Right ventricle myocardium superior (tissue), 1 donor: ENCODE measurements at regions not wholly inside any gene's neighbourhood (a gene's known extent, or its start where the extent isn't known, plus 50 kb on each side); places are given as distances from the start of the nearest gene placed in this dataset.
A peak's percentile ranks its signal among the peaks of the same experiment; 100 is the strongest.
"Not testable (repeated sequence)": the region's sequence is repeated elsewhere in the genome, so short reads cannot be mapped to it uniquely, and the experiment has no call there.

Source experiments
- ATAC-seq: fragments of 200-7000 bp; cut with Tn5 transposase; one replicate; pipeline ENCODE4 v1.9.1; 2020; ENCODE audit warnings: mild to moderate bottlenecking; ENCODE audit not compliant: poor library complexity
- DNase-seq: peaks from one replicate; pipeline ENCODE4 v3.0.0-alpha.2; 2020
- intact Hi-C: fragments of 100-400 bp; cut with DNase I; formaldehyde crosslinking; loops from one replicate; pipeline ENCODE4 v1.11.2; 2022
- donor health status: DM: no; HTN: yes; CAD: no; lungs with severe emphysema.

DNA sequence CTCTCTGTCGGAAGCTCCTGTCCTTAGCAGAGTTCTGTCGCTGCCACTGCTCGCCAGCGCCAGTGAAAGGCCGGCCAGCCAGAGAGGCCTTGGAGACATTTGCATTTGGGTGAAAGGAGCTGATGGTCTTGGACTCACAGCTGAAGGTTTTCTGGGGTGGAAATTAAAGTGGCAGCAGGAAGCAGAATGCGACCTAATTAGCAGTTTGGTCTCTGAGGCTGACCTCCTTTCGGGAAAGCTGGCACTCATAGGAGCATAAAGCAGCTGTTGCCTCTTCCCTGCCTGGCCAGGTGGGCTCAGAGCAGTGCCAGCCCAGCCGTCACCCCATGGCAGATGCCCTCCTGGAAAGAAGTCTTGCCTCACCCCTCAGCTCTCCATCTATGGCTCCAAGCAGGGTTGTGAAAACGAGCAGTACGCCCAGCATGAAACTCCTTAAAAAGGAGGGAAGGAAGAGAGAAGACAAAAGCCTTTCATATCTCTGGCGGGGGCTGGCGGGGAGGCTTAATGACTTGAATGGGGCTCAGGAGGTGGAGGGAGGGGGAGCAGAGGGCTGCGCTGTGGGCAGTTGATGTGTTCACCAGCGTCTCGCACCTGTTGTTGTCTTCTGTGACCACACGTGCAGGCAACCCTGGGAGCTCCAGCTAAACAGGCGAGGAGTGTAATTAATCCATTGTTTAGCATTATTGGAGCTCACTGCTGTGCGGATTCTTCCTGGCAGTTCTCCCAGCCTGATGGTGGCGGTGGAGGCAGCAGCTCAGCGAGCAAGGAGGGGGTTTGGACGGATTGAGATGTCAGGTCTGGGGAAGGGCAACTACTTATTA, 264.0 kb downstream of the MID1IP1 start:
- DNase-seq (no peak), ATAC-seq (no peak)
- intact Hi-C loops = no loop called here

DNA sequence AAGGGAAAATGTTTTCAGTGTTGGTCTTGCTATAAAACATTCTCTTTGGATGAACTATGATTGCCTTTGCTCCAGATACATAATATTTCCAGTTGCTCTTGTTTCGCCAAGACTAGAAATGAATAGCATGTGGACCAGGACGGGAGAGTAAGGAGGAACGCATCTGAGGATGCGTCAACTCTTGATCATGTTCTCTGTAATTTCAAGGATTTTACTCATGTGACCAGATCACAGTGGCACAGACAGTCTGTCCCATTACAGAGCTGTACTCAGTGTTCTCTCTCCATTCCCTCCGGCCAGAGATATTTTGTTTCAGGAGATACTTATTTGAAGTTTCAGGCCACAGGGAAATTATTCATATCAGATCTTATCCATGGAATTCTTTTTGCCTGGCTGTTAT, 266.6 kb downstream of the MID1IP1 start:
- ATAC-seq (no peak), DNase-seq (no peak)
- intact Hi-C loops = no loop called here

DNA sequence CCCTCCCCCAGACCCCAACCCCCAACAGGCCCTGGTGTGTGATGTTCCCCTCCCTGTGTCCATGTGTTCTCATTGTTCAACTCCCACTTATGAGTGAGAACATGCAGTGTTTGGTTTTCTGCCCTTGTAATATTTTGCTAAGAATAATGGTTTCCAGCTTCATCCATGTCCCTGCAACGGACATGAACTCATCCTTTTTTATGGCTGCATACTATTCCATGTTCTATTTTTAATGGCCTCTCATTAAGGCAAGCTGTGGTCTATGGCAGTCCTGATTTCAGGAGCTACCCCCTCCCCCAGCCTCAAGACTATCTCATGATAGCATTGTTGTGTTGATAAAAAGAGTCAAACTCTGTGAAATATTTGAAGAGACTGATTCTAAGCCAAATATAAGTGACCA, 267.4 kb downstream of the MID1IP1 start:
- DNase-seq, ATAC-seq, intact Hi-C loops: not testable (repeated sequence)

GRCh38 chrX:39070009-39070408, 268.8 kb downstream of the MID1IP1 start:
- ATAC-seq (no peak), DNase-seq (no peak)
- intact Hi-C loops = no loop called here

DNA sequence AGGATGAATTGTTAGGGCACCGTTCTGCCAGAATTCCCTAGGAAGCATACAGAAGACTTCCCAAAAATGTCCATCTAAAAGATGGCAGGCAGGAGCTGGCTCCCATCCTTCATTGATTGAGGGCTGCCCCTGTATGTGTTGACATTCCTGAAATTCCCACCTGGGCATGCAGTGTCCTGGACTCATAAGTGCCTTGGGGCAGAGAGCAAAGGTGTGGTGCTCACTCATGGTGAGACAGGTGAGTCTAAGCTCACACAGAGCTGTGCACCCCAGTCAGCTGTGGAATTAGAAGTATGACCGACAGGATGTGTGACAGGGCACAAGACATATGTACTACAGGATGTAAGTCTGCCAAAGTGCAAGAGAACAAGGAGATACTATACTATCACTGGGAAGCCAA, 271.9 kb downstream of the MID1IP1 start:
- no peak for DNase-seq
- no peak for ATAC-seq
- intact Hi-C loops = no loop called here

- intact Hi-C loops = no loop called here
- no peak for ATAC-seq
- no peak for DNase-seq
These were observed 295.3 kb downstream of the MID1IP1 start for GRCh38 chrX:39096599-39096998.

DNA sequence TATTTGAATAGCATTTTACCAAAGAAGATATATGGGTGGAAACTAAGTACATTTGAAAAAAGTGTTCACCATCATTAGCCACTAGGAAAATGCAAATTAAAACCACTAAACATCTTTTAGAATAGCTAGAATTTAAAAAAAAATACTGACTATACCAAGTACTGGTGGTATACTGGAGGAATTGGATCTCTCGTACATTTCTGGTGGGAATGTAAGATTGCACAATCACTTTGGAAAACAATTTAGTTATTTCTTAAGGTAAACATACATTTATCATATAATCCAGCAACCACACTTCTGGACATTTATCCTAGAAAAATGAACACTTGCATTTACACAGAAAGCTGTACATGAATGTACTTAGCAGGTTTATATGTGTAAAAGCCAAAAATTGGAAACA, 303.5 kb downstream of the MID1IP1 start:
- DNase-seq (no peak), ATAC-seq (no peak)
- intact Hi-C loops = no loop called here

GRCh38 chrX:39112143-39112542, 310.9 kb downstream of the MID1IP1 start:
- no peak for ATAC-seq
- no peak for DNase-seq
- intact Hi-C loops = no loop called here

- no peak for ATAC-seq
- DNase-seq = no peak
- intact Hi-C loops = no loop called here
These were observed 313.9 kb downstream of the MID1IP1 start for GRCh38 chrX:39115166-39115565.

GRCh38 chrX:39117101-39117500, 315.8 kb downstream of the MID1IP1 start:
- no peak for ATAC-seq
- DNase-seq = no peak
- intact Hi-C loops = no loop called here

DNA sequence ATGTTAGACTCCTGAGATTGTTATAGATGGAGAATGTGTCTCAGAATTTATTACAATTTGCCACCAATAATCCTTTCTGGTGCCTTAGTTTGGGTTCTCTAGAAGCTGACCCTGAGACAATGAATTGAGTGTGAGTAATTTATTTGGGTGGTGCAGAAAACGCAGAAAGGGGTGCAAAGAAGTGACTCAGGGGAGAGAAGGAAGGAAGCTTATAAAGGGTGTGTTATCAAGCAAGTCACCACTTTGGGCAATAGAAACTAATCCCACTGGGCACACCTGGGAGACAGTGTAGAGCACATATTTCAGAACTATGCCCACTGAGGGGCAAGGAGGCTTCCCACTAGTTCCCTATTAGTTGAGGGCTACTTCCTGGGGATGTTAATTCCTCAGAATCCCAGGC, 320.6 kb downstream of the MID1IP1 start:
- DNase-seq (no peak), ATAC-seq (no peak)
- intact Hi-C loops = no loop called here

DNA sequence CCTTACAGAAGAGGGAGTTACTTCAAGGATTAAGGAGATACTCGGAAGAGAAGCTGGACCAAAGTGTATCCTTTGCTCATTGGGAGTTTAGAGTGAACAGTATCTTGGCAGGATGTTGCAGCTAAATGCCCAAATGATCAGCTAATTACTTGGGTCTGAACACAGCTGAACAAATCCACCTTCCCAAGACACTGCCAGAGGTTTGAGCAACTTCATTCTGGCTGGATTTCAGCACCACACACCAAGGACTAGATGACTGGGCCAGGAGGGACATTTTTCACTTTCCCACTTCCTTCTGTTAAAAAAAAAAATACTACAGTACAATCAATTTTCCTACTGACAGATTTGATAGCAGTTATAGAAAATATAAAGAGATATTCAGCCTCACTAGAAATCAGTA, 324.6 kb downstream of the MID1IP1 start:
- DNase-seq = no peak
- intact Hi-C loops = no loop called here
- ATAC-seq = no peak

DNA sequence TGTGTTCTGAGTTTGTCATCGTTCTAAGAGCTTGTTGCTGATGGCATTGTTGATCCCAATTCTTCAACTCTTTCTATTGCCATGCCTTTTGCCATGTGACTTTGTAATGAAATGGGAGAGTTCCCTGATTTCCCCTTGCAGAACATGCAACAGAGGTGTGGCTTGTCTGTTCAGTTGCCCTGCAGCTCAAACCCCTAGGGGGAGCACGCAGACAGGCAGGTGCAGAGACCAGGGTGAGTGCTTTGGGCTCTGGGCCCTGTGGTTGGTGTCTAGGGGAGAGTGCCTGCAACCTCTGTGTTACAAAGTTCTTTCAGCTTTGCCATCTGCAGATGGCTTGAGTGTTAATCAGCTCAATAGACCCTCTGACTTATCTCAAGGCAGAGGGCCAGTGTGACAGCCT, 332.7 kb downstream of the MID1IP1 start:
- ATAC-seq (peak; percentile 68), DNase-seq (no peak)
- intact Hi-C loops = no loop called here

DNA sequence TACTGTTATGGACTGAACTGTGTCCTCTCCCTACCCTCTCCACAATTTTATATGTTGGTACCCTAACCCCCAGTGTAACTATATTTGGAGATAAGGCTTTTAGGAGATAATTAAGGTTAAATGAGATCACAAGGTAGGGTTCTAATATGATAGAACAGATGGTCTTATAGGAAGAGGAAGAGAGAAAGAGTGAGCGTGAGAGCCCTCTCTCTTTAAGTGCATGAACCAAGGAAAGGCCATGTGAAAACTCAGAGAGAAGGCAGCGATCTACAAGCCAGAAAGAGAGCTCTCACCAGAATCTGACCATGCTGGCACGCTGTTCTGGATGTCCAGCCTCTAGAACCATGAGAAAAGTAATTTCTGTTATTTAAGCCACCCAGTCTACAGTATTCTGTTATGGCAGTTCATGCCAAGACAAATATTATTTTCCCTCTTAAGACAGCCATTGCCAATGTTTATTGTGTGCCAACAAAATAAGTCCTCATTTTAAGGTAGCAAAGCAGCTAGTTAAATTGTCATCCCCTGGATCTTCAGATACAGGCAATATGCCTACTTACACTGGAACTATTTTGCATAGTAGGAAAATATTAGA, 336.2 kb downstream of the MID1IP1 start:
- ATAC-seq (no peak), DNase-seq (no peak)
- intact Hi-C loops = no loop called here

GRCh38 chrX:39140581-39140980, 339.3 kb downstream of the MID1IP1 start:
- DNase-seq (no peak), ATAC-seq (peak; percentile 88)
- intact Hi-C loops = no loop called here

DNA sequence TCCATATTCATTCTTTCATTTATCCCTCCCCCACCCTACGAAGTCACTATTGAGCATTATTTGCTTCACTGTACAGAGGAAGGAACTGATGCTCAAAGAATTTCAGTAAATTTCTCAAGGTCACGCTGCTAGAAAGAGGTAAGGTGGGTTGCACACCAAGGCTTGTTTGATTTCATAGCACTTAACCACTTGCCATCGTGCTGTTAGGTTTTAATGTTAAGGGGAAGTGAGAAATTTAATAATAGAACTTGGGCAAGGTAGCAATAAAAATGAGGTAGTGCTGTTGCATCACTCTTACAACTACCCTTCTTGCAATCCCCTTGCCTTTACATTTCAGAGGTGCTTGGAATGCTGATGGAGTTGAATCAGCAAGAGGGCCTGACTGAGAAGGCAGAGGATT, 343.1 kb downstream of the MID1IP1 start:
- ATAC-seq (no peak), DNase-seq (no peak)
- intact Hi-C loops = no loop called here

DNA sequence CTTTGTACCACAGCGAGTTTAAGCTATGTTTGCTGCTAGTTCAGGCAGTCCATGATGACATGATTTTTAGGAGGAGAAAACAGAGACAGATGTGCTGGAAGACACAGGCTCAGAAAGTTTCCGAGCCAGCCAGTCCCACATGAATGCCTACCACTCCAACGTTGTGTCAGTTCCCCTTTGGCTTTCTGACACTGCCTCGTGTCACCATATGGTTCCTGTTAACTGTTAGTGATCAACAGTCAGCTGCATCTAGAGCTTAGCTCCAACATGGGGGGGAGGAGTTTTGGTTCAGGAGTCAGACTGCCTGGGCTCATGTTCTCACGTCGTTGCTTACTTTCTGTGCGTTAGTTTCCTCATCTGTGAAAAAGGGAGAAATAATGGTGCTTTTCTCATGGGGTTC, 343.7 kb downstream of the MID1IP1 start:
- DNase-seq (no peak), ATAC-seq (no peak)
- intact Hi-C loops = no loop called here

- intact Hi-C loops = no loop called here
- no peak for ATAC-seq
These were observed 344.6 kb downstream of the MID1IP1 start for GRCh38 chrX:39145859-39146258.

GRCh38 chrX:39149761-39150160, 348.5 kb downstream of the MID1IP1 start:
- ATAC-seq = peak; percentile 78
- intact Hi-C loops = no loop called here
- peak; percentile 88 for DNase-seq

More at GRCh38 chrX:39145859-39146258, 344.6 kb downstream of the MID1IP1 start:
- no peak for DNase-seq

DNA sequence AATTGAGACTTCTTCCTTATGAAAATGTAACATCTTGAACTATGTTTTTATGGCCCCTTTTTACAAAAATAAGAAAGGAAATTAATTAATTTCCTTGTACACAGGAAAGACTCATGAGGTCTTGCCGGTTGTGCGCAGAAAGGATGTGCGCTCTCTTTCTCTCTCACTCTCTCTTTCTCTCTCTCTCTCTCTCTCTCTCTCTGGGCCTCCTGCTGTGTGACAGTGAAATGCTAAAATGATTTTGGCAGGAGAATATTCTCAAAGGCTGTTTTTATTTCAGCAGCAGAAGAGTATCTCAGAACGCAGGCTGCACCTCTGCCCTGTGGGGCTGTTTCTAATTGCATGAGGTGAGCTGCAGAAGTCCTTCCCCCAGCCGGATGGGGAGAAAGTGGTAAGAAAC, 349.0 kb downstream of the MID1IP1 start:
- DNase-seq = no peak
- intact Hi-C loops = no loop called here
- ATAC-seq = no peak

DNA sequence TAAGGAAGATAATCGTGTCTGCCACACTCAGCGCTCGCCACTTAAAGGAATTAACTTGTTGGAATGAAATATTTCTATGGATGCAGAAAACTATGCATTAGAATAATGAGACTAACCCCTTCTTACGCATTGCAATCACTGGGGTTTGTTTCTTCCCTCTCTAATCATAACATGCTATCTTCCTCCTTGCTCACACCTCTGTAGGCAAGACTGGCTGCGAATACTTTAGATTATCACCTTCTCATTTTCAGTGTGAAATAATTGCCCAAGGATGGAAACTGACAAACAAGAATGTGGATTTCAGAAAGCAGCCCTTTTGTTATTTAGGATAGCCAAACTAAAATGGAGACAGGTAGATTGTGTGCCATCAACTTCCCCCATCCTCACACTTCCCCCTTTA, 349.4 kb downstream of the MID1IP1 start:
- intact Hi-C loops = no loop called here
- DNase-seq = no peak
- ATAC-seq = no peak
